ENCODE measurements at regions not wholly inside any gene's neighbourhood (a gene's known extent, or its start where the extent isn't known, plus 50 kb on each side); places are given as distances from the start of the nearest gene placed in this dataset.
"Not testable (repeated sequence)": the region's sequence is repeated elsewhere in the genome, so short reads cannot be mapped to it uniquely, and the experiment has no call there.

- not testable (repeated sequence) for TF ChIP-seq CTCF, POLR2A, EP300, POLR2AphosphoS5 (IDR thresholded peaks at IDR 0.05)
These were observed 1689.8 kb upstream of the DEFB115 start for GRCh38 chr20:29567671-29568070.
